ENCODE measurements at regions not wholly inside any gene's neighbourhood (a gene's known extent, or its start where the extent isn't known, plus 50 kb on each side); places are given as distances from the start of the nearest gene placed in this dataset.
"Not testable (repeated sequence)": the region's sequence is repeated elsewhere in the genome, so short reads cannot be mapped to it uniquely, and the experiment has no call there.

DNA sequence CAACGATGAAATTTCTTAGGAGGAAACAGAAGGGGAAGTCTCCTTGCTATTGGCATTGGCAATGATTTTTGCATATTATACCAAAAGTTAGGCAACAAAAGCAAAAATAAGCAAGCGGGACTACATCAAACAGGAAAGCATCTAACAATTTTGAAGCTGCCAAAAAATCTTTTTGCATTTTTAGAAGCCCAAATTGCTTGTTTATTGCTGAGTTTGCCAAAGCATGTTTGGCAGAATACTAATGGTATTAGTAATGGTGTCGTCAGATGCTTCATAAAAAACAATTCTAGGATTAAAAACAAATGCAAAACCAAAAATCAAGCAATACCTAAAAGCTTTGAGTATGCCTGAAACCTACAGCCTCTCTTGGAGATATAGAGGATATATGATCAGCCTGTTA lies 80.0 kb downstream of the GALR1 start:
- DNase-seq = peak in 1 of 2 donors; percentile 8

DNA sequence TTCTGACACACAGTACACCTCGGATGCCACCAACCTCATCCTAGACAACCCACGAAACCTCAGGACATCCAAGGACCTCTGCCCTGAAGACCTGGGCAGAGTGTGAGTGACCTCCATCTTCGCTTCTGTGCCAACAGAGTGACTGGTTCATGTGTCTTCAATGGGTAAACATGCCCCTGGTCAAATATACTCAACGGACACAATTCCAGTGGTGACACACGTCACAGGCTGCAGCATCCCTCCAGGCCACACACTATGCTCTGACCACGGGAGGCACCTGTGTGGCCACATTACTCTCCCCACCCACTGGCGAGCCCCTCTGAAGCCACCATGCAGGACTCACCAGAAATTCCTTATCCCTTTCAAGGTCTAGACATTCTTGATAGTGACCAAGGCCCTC lies 85.2 kb downstream of the GALR1 start:
- DNase-seq = no peak

DNA sequence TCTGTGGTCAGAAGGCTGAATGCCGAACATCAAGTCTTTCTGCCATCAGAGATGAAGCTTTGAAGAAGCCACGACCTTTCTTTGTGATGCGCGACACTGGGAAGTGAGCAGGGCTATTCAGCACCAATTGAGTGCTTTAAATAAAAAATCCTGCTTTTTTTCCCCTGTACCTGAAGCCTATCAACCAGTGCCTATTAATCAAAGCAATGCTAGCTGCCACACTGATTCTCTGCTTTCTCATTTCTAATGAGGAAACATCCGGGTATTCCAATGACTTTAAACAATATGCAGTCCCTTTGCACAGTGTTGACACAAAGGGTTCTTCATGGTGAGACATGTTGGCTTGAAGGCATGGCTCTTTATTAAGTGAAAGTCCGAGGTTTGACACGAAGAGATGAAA lies 88.0 kb downstream of the GALR1 start:
- no peak for DNase-seq

DNA sequence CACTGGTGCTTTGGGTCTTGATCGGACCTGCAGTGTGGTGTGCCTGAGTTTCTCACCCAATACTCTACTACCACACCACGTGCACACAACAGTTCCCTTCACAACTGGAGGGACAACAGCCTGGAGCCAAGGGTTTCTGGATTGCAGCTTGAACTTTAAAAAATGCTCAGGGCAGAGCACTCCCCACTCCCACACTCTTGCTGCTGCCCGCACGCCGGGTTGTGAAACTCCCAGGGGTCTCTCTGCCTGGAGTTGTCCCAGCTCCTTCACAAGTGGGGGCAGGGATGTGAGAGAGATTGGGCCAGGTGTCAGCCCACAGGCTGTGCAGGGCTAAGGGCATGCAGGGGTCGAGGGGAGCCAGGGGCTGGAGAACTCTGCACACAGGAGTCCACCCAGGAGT lies 89.4 kb downstream of the GALR1 start:
- DNase-seq = no peak

DNA sequence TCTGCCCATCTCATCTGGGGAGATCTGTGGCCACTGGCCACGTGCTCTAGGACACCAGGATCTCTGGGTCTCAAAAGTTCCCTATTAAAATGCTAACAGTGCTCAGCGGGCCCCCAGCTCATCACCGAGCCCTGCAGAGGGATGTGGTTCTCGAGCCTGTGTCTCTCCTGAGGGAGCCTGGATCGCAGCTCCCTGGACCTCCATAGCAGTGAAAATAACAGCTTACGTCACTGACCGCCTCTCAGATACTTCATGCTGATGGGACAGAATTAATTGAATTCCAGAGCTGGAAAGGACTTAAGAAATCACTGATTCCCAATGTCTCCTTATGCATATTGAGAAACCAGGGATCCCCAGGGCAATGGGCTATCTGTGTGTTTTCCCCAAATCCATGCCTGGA lies 90.0 kb downstream of the GALR1 start:
- no peak for DNase-seq

DNA sequence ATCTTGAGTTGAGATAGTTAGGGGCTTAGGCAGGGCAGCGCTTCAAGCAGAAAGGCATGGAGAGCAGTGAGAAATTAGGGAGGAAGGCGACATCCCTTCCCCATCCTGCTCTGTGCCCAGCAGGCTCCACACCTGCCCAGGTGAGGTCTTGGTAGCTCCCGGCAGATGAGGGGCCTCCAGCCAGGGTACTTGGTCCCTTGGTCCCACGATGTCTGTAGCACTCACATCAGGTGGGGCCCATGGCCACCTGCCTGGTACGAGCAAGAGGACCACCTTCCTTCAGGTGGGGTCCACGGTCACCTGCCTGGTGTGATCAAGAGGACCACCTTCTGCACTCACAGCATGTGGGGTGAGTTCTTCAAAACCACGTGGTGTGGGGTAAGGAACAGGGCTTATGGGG lies 91.2 kb downstream of the GALR1 start:
- DNase-seq = no peak

DNA sequence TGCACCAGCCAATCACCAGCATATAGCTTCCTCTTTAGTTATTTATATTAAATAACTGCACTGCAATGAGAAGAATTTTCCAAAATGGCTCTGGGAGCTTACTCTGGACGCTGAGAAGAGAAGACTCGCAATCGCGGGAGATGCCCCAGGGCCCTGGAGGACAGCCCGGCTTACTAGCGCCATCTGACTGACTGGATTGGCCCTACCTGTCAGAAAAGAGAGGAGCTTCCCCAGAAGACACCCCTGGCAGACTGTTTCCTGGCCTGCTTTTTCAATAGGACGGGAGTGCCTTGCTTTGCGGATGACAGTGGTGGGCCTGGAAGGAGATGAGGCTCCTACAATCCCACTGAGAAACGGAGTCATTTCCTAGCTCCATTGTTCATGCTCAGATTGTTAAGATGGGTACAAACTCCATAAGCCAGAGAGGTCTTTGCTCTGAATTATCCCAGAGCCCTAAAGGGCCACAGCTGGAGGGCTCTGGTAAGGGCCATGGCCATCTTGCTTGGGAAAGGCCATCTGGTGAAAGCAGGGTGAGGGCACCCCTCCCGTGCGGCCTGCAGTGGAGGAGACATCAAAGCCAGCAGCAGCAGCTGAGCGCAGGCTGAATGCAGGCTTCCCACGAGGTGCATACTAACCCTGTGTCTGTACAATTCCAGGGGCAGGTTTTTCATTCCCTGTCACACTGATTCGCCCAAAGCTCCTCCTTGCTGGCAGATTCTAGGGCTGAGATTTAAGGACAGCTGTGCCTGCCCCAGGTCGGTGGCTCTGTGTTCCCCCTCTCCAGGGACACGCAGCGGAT lies 92.1 kb downstream of the GALR1 start:
- no peak for DNase-seq

DNA sequence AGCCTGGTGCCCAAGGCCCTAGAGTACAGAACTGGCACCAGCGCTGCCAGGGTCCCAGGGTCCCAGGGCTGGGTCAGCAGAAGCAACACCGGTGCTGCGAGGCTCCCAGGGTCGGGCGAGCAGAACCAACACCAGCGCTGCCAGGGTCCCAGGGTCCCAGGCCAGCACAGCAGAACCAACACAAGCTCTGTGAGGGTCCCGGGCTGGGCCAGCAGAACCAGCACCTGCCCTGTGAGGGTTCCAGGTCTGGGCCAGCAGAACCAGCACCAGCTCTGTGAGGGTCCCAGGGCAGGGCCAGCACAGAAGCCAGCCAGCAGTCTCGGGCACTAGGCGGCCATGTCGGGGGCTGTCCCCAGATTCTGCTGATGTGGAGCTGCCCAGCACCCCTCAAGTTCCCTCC lies 93.1 kb downstream of the GALR1 start:
- DNase-seq = no peak

DNA sequence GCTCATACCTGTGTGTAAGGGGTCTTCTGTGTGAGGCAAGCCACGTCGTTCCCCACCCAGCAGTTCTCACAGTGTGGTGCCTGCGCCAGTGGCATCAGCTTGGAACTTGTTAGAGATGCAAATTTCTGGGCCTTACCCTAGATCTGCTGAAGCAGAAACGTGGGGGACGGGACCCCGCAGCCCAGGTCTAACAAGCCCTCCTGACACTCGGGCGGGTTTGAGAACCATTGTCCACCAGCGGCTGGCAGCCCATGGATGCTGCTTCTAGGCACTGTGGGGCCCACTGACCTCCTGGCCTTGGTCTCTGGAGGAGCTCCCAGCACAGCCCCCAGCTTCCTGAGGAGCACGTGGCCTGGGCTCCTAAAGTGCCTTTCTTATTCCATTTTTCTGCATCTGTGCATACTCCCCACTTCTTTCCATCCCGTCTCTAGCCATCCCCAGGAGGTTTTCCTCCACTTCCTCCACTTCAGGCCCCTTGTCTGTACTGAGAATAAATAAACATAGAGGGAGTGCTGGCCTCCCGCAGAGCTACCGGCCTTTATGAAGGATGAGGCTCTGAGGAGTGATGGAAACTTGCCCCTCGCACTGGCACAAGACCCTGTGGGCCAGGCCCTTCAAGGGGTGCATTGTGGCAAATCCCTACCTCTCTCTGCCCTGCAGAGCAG lies 94.3 kb downstream of the GALR1 start:
- no peak for DNase-seq

DNA sequence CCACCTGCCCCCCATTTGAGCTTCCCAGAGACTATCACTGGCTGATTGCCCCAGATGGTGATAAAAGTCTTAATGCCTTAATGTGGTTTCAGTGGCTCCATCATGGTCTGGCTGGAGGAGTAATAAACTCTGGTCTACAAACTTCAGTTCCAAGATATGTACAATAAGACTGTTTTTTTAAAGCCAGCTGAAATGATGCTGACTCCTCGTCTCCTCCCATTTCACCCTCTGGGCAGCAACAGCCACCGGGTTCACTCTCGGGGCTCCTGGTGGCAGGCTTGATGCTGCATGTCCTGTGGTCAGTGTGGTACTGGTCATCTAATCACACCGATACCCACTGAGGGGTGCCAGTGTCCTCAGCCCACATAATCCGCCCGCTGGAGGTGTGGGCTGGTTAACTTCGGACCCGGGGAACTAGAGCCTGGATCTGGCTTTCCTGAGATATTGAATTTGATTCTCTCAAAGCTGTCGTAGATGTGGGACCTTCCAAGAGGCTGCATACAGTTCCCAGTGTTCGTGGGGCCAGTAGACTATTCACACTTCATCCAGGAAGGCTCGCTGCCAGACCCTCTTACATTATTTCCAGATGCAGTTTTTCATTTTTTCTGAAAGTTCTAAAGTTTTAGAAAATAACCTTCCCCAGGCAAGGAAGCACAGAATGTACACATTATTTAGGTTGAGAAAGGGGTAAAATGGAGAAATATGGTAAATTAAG lies 95.3 kb downstream of the GALR1 start:
- no peak for DNase-seq

DNA sequence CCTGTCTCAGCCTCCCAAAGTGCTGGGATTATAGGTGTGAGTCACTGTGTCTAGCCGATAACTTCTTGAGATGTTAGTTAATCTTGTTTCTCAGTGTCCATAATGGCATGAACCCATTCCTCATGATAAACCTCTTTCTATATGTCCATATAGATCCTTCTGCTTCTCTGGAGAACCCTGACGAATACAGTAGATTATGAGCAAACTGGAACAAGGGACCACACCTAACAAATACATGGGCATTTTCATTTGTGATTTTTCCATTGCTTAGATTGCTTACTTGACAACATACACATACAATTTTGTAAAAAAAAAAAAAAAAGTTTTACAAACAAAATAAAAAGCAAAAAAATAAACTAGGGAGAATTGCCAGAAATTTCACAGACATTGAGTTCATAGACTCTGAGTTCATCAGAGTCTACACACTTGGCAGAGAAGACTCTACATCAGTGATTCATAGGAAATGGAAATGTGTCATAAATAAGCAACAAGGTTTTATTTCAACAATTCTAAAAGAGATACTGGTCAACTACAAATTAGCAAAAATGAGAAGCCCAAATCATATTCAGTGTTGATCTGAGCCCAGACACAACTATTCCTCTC lies 96.7 kb downstream of the GALR1 start:
- DNase-seq = no peak

DNA sequence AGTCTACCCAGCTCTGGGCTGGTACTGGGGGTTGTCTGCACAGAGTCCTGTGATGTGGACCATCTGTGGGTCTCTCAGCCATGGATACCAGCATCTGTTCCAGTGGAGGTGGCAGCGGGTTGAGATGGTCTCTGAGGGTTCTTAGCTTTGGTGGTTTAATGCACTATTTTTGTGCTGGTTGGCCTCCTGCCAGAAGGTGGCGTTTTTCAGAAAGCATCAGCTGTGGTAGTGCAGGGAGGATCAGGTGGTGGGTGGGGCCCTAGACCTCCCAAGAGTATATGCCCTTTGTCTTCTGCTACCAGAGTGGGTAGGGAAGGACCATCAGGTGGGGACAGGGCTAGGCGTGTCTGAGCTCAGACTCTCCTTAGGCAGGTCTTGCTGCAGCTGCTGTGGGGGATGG lies 103.7 kb downstream of the GALR1 start:
- not testable (repeated sequence) for DNase-seq

DNA sequence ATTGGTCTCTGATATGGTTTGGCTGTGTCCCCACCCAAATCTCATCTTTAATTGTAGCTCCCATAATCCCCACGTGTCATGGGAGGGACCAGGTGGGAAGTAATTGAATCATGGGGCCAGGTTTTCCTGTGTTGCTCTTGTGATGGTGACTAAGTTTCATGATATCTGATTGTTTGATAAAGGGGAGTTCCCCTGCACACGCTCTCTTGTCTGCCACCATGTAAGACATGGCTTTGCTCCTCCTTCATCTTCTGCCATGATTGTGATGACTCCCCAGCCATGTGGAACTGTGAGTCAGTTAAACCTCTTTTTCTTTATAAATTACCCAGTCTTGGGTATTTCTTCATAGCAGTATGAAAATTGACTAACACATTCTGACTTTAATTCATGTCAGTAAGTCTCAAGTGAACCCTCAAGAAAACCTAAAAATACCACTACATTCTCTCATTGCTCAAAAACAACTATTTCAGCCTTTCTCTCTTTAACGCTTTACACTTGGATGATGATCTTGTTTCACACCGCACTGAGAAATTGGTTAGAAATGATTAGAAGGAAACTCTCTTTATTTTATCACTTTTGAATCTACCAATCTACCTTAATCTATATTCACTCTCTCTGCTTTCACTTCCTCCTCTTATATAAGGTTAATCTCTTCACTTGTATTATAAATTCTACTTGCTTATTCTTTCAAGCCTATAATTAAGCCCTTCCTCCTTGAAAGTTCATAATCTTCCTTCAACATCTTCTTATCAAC lies 110.1 kb downstream of the GALR1 start:
- no peak for DNase-seq

DNA sequence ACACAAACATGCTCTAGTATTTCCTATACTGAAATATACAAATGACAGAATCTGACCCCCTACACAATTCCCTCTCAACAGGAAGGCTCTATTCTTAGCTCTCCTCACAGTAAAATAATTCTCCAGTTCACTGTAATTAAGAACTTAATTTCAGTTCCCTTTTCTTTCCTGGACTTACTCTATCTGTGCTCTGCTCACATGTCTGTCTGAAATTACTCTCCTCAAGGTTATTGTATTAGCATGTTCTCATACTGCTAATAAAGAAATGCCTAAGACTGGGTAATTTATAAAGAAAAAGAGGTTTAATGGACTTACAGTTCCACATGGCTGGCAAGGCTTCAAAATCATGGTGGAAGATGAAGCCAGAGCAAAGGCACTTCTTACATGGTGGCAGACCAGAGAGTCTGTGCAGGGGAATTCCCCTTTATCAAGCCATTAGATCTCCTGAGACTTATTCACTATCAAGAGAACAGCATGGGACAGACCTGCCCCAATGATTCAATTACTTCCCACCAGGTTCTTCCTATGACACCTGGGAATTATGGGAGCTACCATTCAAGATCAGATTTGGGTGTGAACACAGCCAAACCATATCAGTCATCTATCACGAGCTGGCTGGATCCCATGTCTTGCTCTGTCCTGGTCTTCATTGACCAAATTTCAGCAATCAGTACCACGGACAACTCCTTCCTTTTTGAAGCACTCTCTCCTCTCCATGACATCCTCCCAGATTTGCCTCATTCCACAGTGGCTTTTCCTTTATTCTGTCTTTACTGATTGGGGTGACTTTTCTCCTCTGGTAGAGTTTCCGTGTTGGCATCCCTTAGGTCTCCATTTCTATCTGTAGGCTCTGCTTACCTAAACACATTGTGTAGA lies 110.9 kb downstream of the GALR1 start:
- no peak for DNase-seq

DNA sequence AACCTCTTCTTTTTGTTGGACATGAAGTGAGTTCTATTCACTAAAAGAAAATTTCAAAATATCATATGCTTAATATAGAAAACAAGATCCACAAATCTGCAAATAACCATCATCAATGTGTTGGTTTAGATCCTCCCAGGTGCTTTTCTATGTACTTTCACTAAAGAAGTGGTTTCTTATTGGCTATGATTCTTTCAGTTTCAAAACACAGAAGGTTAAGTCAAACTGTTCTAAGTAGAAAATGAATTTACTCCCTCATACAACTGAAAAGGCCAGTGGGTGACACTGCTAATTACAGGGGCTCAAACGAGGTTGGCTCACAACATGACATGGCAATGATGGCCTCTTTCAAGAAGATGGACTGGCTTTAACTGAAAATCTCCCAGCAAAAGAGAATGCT lies 111.7 kb downstream of the GALR1 start:
- DNase-seq = no peak

DNA sequence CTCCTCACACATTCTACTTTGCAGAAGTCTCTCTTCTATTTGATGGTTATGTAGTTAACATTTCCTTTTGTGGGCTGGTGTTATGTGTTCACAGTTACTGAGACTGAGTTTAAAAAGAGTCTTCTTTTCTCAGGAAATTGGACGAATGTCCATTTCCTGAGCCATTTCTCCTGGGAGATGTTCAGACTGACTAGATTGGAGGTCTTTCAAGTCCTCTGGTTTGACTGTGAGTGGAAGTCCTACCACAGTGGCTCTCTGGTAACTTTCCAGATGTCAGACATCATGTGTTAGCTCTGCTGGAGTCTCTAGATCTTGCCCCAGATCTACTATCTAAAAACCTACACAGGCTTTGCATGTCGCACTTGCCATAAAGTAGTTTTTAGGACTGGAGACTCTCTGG lies 116.0 kb downstream of the GALR1 start:
- DNase-seq = no peak

DNA sequence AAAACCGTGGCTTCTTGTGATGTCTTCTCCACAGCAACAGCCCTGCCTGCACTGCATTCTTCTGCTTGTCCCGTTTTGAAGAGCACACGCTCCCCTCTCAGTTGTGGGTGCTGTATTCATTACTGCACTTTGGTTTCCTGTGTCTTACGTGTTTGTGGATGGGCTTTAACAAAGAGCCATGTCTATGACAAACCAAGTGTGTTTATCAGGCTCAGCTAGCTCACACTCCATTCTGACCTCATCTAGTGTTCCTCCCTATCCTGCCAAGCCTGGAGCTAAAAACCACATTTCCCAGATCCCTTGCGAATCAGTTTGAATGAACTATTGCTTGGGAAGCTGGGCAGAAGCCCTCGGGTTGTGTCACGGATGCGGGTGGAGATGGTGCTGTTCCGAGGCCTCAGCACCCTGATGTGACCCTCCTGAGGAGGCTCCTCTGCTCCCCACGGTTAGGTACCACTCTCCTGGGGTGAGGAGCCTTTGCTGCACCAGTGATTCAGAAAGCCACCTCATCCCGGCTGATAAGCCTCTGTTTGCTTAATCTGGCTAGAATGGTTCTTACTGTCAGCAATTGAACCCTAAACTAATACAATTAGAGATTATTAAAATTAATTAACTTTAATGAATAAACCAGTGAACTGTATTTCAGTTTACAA lies 116.5 kb downstream of the GALR1 start:
- DNase-seq = no peak

DNA sequence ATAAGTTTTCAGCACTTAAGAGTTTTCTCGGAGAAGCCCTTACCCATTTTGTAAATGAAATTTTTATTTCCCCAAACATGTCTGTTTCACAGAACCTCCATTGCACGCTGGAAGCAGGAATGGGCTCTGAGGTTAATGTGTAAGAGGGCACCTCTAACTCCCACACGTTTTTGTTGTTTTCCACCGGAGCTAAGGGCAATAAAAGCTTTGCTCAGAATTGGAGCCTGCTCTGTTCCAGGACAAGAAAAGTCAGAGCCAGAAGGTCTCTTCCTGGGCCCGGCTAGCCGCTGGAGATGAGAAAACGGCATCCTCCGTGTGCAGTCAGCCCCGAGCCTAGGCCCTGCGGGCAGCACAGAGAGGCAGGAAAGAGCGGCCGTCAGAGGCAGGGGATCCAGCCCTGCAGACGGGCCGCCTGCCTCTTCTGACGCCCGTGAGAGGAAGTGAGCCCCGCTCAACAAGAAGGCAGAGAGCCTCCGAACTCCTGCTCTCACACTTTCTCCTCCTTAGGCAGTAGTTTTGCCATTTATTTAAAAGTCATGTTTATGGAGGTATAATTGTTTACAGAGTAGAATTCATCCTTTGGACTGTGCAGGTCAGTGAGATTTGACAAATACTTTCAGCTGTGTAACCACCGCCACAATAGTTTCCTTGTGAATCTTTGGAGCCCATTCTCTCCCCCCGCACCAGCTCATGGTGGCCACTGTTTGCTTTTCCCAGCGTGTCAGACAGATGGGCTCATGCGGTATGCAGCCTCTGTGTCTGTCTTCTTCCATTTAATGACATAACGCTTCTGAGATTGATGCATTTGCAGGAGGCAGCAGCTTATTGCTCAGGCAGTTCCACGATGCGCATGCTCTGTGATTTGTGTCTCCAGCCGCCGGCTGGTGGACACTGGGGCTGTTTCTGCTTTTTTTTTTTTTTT lies 117.3 kb downstream of the GALR1 start:
- peak; percentile 63 to 72 for DNase-seq

DNA sequence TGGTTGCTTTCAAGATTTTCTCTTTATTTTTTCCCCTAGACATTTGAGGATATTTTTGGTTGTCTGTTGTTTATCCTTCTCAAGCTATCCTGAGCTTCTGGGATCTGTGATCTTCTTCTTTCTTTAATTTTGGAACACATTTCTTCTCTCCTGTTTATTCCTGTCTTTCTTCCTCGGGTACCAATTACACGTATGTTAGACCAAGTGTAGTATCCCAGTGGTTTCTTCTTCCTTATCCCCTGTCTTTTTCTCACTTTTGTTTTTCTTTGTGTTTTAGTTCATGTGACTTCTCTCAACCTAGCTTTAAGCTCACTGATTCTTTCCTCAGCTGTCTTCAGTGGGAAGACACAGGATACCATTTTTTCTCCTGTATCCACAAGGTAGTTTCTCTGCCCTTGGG lies 120.0 kb downstream of the GALR1 start:
- DNase-seq = no peak

Measured in hippocampal formation (tissue), 2 donors.